ENCODE measurements at regions not wholly inside any gene's neighbourhood (a gene's known extent, or its start where the extent isn't known, plus 50 kb on each side); places are given as distances from the start of the nearest gene placed in this dataset.
"Not testable (repeated sequence)": the region's sequence is repeated elsewhere in the genome, so short reads cannot be mapped to it uniquely, and the experiment has no call there.

DNA sequence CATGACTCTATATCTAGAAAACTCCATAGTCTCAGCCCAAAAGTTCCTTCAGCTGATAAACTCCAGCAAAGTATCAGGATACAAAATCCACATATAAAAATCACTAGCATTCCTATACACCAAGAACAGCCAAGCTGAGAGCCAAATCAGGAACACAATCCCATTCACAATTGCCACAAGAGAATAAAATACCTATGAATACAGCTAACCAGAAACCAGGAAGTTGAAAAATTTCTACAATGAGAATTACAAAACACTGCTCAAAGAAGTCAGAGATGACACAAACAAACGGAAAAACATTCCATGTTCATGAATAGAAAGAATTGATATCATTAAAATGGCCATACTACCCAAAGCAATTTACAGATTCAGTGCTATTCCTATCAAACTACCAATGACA is 61.0 kb upstream of the PKN2 start:
- TF ChIP-seq POLR2A (IDR thresholded peaks at IDR 0.05), result not testable (repeated sequence)
- TF ChIP-seq, protein P1, sequence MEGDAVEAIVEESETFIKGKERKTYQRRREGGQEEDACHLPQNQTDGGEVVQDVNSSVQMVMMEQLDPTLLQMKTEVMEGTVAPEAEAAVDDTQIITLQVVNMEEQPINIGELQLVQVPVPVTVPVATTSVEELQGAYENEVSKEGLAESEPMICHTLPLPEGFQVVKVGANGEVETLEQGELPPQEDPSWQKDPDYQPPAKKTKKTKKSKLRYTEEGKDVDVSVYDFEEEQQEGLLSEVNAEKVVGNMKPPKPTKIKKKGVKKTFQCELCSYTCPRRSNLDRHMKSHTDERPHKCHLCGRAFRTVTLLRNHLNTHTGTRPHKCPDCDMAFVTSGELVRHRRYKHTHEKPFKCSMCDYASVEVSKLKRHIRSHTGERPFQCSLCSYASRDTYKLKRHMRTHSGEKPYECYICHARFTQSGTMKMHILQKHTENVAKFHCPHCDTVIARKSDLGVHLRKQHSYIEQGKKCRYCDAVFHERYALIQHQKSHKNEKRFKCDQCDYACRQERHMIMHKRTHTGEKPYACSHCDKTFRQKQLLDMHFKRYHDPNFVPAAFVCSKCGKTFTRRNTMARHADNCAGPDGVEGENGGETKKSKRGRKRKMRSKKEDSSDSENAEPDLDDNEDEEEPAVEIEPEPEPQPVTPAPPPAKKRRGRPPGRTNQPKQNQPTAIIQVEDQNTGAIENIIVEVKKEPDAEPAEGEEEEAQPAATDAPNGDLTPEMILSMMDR (IDR thresholded peaks at IDR 0.05), result not testable (repeated sequence)
